ENCODE measurements at regions not wholly inside any gene's neighbourhood (a gene's known extent, or its start where the extent isn't known, plus 50 kb on each side); places are given as distances from the start of the nearest gene placed in this dataset.

DNA sequence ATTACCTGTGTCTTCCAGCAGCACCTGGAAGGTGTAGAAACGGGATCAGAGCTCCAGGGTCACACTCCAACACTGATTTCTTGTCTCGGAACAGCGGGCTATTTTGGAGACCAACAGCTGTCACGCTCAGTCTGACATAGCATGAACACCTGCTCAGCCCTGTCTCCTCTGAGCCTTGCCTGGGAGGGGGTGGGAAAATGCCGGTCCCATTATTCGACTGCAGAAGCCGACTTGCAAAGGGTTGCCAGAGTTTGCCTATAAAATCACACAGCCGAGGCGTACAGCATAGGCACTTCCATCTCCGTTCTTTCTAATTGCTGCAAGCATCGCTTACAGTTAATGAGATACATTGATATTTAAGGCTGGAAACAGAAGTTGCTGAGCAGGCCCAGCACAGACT, 300.8 kb upstream of the MSX2 start:
- no peak for TF ChIP-seq CTCF (IDR thresholded peaks at IDR 0.05)
- Histone ChIP-seq H3K27ac (no peak overlapping the region), H3K9me3 (no peaks in the 10 kb centered on the region), H3K36me3 (no peaks in the 10 kb centered on the region), H3K4me3 (no peak overlapping the region), H3K4me1 (ENCODE audit: control insufficient read depth in 1 of 2, low read depth in 2 of 2) (peaks cover 0 to 6% of the 10 kb centered on the region in 2 donors), H3K27me3 (replicated peaks; ENCODE audit: insufficient read depth) (no peaks in the 10 kb centered on the region)
- no peak for DNase-seq (ENCODE audit: low spot score)
- ATAC-seq (ENCODE audit: insufficient number of reproducible peaks, low FRiP score, low read depth): no peak

DNA sequence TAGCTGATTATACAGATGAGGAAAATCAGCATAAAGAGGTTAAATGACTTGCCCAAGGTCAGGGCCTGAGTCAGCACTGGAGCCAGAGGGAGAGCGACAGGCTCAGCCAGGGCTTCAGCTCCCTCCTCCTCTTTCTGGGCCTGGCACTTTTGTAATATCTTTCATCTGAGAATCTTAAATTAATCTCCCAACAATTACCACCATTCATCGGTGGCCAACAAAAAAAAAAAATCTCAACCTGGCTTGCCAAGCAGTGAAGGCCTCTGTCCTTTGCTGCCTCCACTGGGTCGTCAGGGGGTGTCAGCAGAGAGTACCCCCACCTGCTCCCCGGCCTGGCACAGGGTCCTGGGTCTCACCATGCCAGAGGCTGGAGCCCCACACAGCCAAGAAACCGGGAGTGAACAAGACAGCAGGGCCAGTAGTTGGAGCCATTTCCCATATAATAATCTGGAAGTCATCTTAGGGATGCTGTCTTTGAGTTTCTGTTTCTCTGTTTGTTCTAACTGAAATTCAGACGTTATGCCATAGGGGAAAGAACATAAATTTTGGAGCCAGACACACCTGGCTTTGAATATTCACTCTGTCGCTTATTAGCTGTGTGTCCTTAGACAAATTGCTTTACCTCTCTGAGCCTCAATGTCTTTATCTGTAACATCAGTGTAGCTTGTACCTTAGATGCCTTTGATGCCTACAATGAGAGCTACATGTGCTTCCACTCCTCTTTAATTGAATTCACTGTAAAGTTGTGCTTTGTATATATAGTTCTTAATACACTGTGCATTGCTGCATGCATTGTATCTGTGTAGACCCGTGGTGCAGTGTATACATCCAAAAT, 299.9 kb upstream of the MSX2 start:
- Histone ChIP-seq H3K36me3 (no peaks in the 10 kb centered on the region), H3K27ac (no peak overlapping the region), H3K4me1 (ENCODE audit: control insufficient read depth in 1 of 2, low read depth in 2 of 2) (peaks cover 0 to under 1% of the 10 kb centered on the region in 2 donors), H3K9me3 (no peaks in the 10 kb centered on the region), H3K4me3 (no peak overlapping the region), H3K27me3 (replicated peaks; ENCODE audit: insufficient read depth) (no peaks in the 10 kb centered on the region)
- ATAC-seq (ENCODE audit: insufficient number of reproducible peaks, low FRiP score, low read depth) (no peak), DNase-seq (ENCODE audit: low spot score) (no peak)
- TF ChIP-seq CTCF (IDR thresholded peaks at IDR 0.05): no peak

- Histone ChIP-seq H3K4me3 (no peak overlapping the region), H3K27me3 (replicated peaks; ENCODE audit: insufficient read depth) (no peaks in the 10 kb centered on the region), H3K27ac (no peak overlapping the region), H3K4me1 (ENCODE audit: control insufficient read depth in 1 of 2, low read depth in 2 of 2) (no peaks in the 10 kb centered on the region), H3K36me3 (no peaks in the 10 kb centered on the region), H3K9me3 (no peaks in the 10 kb centered on the region)
- TF ChIP-seq CTCF (IDR thresholded peaks at IDR 0.05): no peak
- no peak for DNase-seq (ENCODE audit: low spot score)
- no peak for ATAC-seq (ENCODE audit: insufficient number of reproducible peaks, low FRiP score, low read depth)
Observed at GRCh38 chr5:174425271-174425963, 299.0 kb upstream of the MSX2 start.

DNA sequence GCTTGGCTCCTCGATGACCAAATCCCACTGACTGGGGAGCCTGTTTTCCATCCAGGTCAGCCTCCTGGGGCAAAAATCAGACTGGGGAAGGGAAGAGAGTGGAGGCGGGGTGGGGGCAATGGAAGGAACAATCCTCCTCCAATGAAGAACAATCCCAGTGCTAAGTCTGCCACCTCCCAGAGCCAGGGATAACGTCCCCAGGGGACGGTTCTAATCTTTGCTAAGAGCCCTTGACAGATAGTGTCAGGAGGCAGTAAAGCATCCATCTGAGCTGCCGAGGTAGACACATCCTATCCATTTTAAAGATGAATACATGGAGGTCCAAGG, 298.5 kb upstream of the MSX2 start:
- DNase-seq (ENCODE audit: low spot score) (no peak), ATAC-seq (ENCODE audit: insufficient number of reproducible peaks, low FRiP score, low read depth) (no peak)
- Histone ChIP-seq H3K36me3 (no peaks in the 10 kb centered on the region), H3K4me1 (ENCODE audit: control insufficient read depth in 1 of 2, low read depth in 2 of 2) (no peaks in the 10 kb centered on the region), H3K9me3 (no peaks in the 10 kb centered on the region), H3K4me3 (no peak overlapping the region), H3K27me3 (replicated peaks; ENCODE audit: insufficient read depth) (no peaks in the 10 kb centered on the region), H3K27ac (no peak overlapping the region)
- no peak for TF ChIP-seq CTCF (IDR thresholded peaks at IDR 0.05)

DNA sequence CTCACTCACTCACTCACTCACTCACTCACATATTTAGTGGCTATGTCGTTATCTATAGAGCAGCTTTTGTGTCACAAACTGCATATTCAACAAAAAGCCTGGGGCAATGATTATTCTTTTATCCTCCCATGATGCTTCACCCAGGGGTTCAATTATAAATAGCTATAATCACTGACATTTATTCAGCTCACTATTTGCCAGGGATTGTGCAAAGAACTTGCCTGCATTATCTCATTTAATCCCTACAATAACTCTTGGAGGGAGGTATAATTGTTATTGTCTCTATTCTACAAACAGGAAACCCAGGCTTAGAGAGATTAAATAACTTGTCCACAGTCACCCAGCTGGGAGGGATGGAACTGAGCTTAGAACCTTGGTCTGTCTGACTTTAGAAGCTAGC, 298.0 kb upstream of the MSX2 start:
- Histone ChIP-seq H3K4me3 (no peak overlapping the region), H3K27ac (no peak overlapping the region), H3K27me3 (replicated peaks; ENCODE audit: insufficient read depth) (no peaks in the 10 kb centered on the region), H3K4me1 (ENCODE audit: control insufficient read depth in 1 of 2, low read depth in 2 of 2) (no peaks in the 10 kb centered on the region), H3K36me3 (no peaks in the 10 kb centered on the region), H3K9me3 (no peaks in the 10 kb centered on the region)
- no peak for ATAC-seq (ENCODE audit: insufficient number of reproducible peaks, low FRiP score, low read depth)
- DNase-seq (ENCODE audit: low spot score): no peak
- TF ChIP-seq CTCF (IDR thresholded peaks at IDR 0.05): no peak

All from thoracic aorta (tissue), 2 donors.